GM23248 (cell line): ENCODE measurements at regions not wholly inside any gene's neighbourhood (a gene's known extent, or its start where the extent isn't known, plus 50 kb on each side); places are given as distances from the start of the nearest gene placed in this dataset.
"Not testable (repeated sequence)": the region's sequence is repeated elsewhere in the genome, so short reads cannot be mapped to it uniquely, and the experiment has no call there.

Source experiments
- EZH2 ChIP-seq: fragments of 200-600 bp; sonication (generic); IDR thresholded peaks from 2 replicates; pipeline ENCODE4 v1.6.1; 2018; ENCODE audit warnings: antibody characterized with exemption, mild to moderate bottlenecking; ENCODE audit not compliant: insufficient read depth, poor library complexity, severe bottlenecking
- EZH2phosphoT487 ChIP-seq: fragments of 200-600 bp; sonication (generic); IDR thresholded peaks from 2 replicates; pipeline ENCODE4 v1.6.1; 2018; ENCODE audit warnings: antibody characterized with exemption, moderate library complexity, mild to moderate bottlenecking, low read depth; ENCODE audit not compliant: insufficient read depth

- TF ChIP-seq EZH2, EZH2phosphoT487: not testable (repeated sequence)
Measured at GRCh38 chr2:131818267-131818973, 290.7 kb downstream of the CCDC74A start.
